SHP77 (cell line): ENCODE measurements at regions not wholly inside any gene's neighbourhood (a gene's known extent, or its start where the extent isn't known, plus 50 kb on each side); places are given as distances from the start of the nearest gene placed in this dataset.

Experiments
- DNase-seq, 2 experiments: peaks; one replicate each; lab custom pipeline; 2025; lab: John Stamatoyannopoulos, UW

- no peak for DNase-seq
Measured at GRCh38 chr3:64354221-64354620, 129.0 kb upstream of the PRICKLE2 start.

GRCh38 chr3:64353226-64353625, 128.0 kb upstream of the PRICKLE2 start:
- no peak for DNase-seq

- no peak for DNase-seq
Measured at GRCh38 chr3:64352639-64352992, 127.3 kb upstream of the PRICKLE2 start.

- no peak for DNase-seq
Measured at GRCh38 chr3:64351713-64352638, 126.7 kb upstream of the PRICKLE2 start.

GRCh38 chr3:64349551-64349950, 124.3 kb upstream of the PRICKLE2 start:
- DNase-seq = no peak

GRCh38 chr3:64345371-64345770, 120.1 kb upstream of the PRICKLE2 start:
- DNase-seq = no peak

GRCh38 chr3:64344721-64345207, 119.5 kb upstream of the PRICKLE2 start:
- DNase-seq = no peak

GRCh38 chr3:64343689-64344430, 118.6 kb upstream of the PRICKLE2 start:
- no peak for DNase-seq

GRCh38 chr3:64342940-64343688, 117.8 kb upstream of the PRICKLE2 start:
- no peak for DNase-seq

- DNase-seq = no peak
Measured at GRCh38 chr3:64341296-64341695, 116.0 kb upstream of the PRICKLE2 start.

GRCh38 chr3:64340641-64341101, 115.4 kb upstream of the PRICKLE2 start:
- no peak for DNase-seq

GRCh38 chr3:64336488-64336887, 111.2 kb upstream of the PRICKLE2 start:
- no peak for DNase-seq

GRCh38 chr3:64332459-64333350, 107.4 kb upstream of the PRICKLE2 start:
- no peak for DNase-seq

GRCh38 chr3:64331605-64332004, 106.3 kb upstream of the PRICKLE2 start:
- peak in 1 of 2 experiments; percentile 12 for DNase-seq

- no peak for DNase-seq
Measured at GRCh38 chr3:64329037-64329436, 103.8 kb upstream of the PRICKLE2 start.

GRCh38 chr3:64327100-64327804, 102.0 kb upstream of the PRICKLE2 start:
- DNase-seq = peak in 1 of 2 experiments; percentile 11

- no peak for DNase-seq
Measured at GRCh38 chr3:64321747-64322146, 96.5 kb upstream of the PRICKLE2 start.

GRCh38 chr3:64319391-64319790, 94.1 kb upstream of the PRICKLE2 start:
- no peak for DNase-seq

GRCh38 chr3:64318668-64319271, 93.5 kb upstream of the PRICKLE2 start:
- no peak for DNase-seq

- no peak for DNase-seq
Measured at GRCh38 chr3:64318001-64318400, 92.7 kb upstream of the PRICKLE2 start.
